DOHH2 (cell line): ENCODE measurements at regions not wholly inside any gene's neighbourhood (a gene's known extent, or its start where the extent isn't known, plus 50 kb on each side); places are given as distances from the start of the nearest gene placed in this dataset.

ENCODE experiments used
- EZH2phosphoT487 ChIP-seq: fragments of 200-600 bp; sonication (generic); IDR thresholded peaks from 2 replicates; pipeline ENCODE4 v1.6.1; 2017; ENCODE audit warnings: borderline replicate concordance, mild to moderate bottlenecking, antibody characterized with exemption, low read length, moderate library complexity, mixed read lengths
- TF ChIP-seq, protein P1 (sequence below): fragments of 200-600 bp; sonication (generic); IDR thresholded peaks from one replicate; pipeline ENCODE4 v1.5.1; 2014; ENCODE audit warnings: antibody characterized with exemption, mild to moderate bottlenecking, low read depth, low read length; ENCODE audit not compliant: poor library complexity, severe bottlenecking

DNA sequence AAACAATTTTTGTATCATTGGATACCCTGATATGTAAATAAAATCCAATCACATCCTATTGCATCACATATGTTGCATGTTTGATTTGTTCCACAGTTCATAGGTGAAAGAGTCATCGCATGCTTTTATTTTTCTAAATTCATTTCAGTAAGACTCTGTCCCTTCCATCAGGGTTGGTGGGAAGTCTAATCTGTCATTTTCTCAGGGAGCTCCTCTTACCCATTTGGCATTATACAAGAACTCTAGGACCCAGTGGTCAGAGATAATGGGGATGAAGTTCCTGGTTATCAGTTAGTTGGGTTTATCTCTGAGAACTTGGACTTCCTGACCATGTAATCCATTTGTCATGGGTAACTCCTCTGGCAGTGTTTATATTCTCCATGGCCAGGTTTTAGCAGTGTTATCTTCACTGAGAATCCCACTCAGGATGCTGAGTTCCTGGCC, 227.1 kb upstream of the JADE1 start:
- TF ChIP-seq, protein P1, sequence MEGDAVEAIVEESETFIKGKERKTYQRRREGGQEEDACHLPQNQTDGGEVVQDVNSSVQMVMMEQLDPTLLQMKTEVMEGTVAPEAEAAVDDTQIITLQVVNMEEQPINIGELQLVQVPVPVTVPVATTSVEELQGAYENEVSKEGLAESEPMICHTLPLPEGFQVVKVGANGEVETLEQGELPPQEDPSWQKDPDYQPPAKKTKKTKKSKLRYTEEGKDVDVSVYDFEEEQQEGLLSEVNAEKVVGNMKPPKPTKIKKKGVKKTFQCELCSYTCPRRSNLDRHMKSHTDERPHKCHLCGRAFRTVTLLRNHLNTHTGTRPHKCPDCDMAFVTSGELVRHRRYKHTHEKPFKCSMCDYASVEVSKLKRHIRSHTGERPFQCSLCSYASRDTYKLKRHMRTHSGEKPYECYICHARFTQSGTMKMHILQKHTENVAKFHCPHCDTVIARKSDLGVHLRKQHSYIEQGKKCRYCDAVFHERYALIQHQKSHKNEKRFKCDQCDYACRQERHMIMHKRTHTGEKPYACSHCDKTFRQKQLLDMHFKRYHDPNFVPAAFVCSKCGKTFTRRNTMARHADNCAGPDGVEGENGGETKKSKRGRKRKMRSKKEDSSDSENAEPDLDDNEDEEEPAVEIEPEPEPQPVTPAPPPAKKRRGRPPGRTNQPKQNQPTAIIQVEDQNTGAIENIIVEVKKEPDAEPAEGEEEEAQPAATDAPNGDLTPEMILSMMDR = no peak
- TF ChIP-seq EZH2phosphoT487 = no peak
